Neural cell (in vitro differentiated cells): ENCODE measurements at regions not wholly inside any gene's neighbourhood (a gene's known extent, or its start where the extent isn't known, plus 50 kb on each side); places are given as distances from the start of the nearest gene placed in this dataset.

Experiments
- H2AFZ ChIP-seq: fragments of 200-600, 300-800 bp; sonication (generic), shearing (Covaris generic); 2 replicates; pipeline ENCODE4 v1.6.0; 2014; ENCODE audit warnings: low read depth, mild to moderate bottlenecking, antibody characterized with exemption, low read length, moderate library complexity
- H3F3A ChIP-seq: fragments of 200-600 bp; shearing (Covaris generic); 2 replicates; pipeline ENCODE4 v1.6.1; 2016; ENCODE audit warnings: mild to moderate bottlenecking, moderate library complexity, mixed read lengths, antibody characterized with exemption, low read length; ENCODE audit not compliant: insufficient read depth, poor library complexity, severe bottlenecking
- H3K27ac ChIP-seq: fragments of 200-600, 300-800 bp; sonication (generic), shearing (Covaris generic); 2 replicates; pipeline ENCODE4 v1.5.1; 2014; ENCODE audit warnings: mild to moderate bottlenecking, low read length, moderate library complexity
- H3K27me3 ChIP-seq: fragments of 300-800, 200-600 bp; sonication (generic), shearing (Covaris generic); 2 replicates; pipeline ENCODE4 v1.6.0; 2014; ENCODE audit warnings: mild to moderate bottlenecking, low read depth, low read length, moderate library complexity; ENCODE audit not compliant: insufficient read depth
- H3K36me3 ChIP-seq: fragments of 300-800, 200-600 bp; sonication (generic), shearing (Covaris generic); 2 replicates; pipeline ENCODE4 v1.5.1; 2014; ENCODE audit warnings: mild to moderate bottlenecking, antibody characterized with exemption, low read length, moderate library complexity; ENCODE audit not compliant: insufficient read depth
- H3K4me2 ChIP-seq: fragments of 300-800, 200-600 bp; sonication (generic), shearing (Covaris generic); 2 replicates; pipeline ENCODE4 v1.6.0; 2014; ENCODE audit warnings: mild to moderate bottlenecking, low read length
- H3K4me3 ChIP-seq: fragments of 300-800, 200-600 bp; sonication (generic), shearing (Covaris generic); 2 replicates; pipeline ENCODE4 v1.5.1; 2014; ENCODE audit warnings: mild to moderate bottlenecking, low read length, moderate library complexity
- H3K79me2 ChIP-seq: fragments of 200-600 bp; shearing (Covaris generic); replicated peaks from 2 replicates; pipeline ENCODE4 v1.6.0; 2014; ENCODE audit warnings: mild to moderate bottlenecking, low read length, moderate library complexity; ENCODE audit not compliant: insufficient read depth
- H3K9ac ChIP-seq: fragments of 300-800, 200-600 bp; sonication (generic), shearing (Covaris generic); 2 replicates; pipeline ENCODE4 v1.6.1; 2016; ENCODE audit warnings: mild to moderate bottlenecking, low read length, mixed read lengths
- H3K9me2 ChIP-seq: fragments of 200-600 bp; shearing (Covaris generic); 2 replicates; pipeline ENCODE4 v1.6.1; 2016; ENCODE audit warnings: mild to moderate bottlenecking, low read length, mixed read lengths; ENCODE audit not compliant: insufficient read depth
- H3K9me3 ChIP-seq: fragments of 200-600, 300-800 bp; sonication (generic), shearing (Covaris generic); 2 replicates; pipeline ENCODE4 v1.6.1; 2016; ENCODE audit warnings: mild to moderate bottlenecking, mixed run types, low read length, moderate library complexity, mixed read lengths
- H4K20me1 ChIP-seq: fragments of 200-600 bp; shearing (Covaris generic); 2 replicates; pipeline ENCODE4 v1.6.1; 2016; ENCODE audit warnings: mild to moderate bottlenecking, mixed run types; ENCODE audit not compliant: insufficient read depth
- EP300 ChIP-seq: fragments of 450-650 bp; conservative IDR thresholded peaks from 2 replicates; pipeline ENCODE4 v1.6.1; 2014; ENCODE audit warnings: antibody characterized with exemption, mild to moderate bottlenecking, moderate library complexity; ENCODE audit not compliant: poor library complexity, severe bottlenecking
- EZH2 ChIP-seq: fragments of 200-600, 300-800 bp; shearing (Covaris generic), sonication (generic); IDR thresholded peaks from 2 replicates; pipeline ENCODE4 v1.6.1; 2014; ENCODE audit warnings: antibody characterized with exemption, low read length, borderline replicate concordance, mild to moderate bottlenecking; ENCODE audit not compliant: insufficient read depth, poor library complexity, severe bottlenecking
- MXI1 ChIP-seq: fragments of 450-650 bp; conservative IDR thresholded peaks from 2 replicates; pipeline ENCODE4 v1.6.1; 2014; ENCODE audit warnings: antibody characterized with exemption, mild to moderate bottlenecking; ENCODE audit not compliant: poor library complexity, severe bottlenecking
- POLR2AphosphoS5 ChIP-seq: IDR thresholded peaks from 2 replicates; pipeline ENCODE4 v1.6.1; 2012
- RAD21 ChIP-seq: fragments of 450-650 bp; conservative IDR thresholded peaks from 2 replicates; pipeline ENCODE4 v1.6.1; 2014; ENCODE audit warnings: antibody characterized with exemption, mild to moderate bottlenecking, moderate library complexity
- SMC3 ChIP-seq: fragments of 450-650 bp; conservative IDR thresholded peaks from 2 replicates; pipeline ENCODE4 v1.6.1; 2014; ENCODE audit warnings: antibody characterized with exemption, mild to moderate bottlenecking, moderate library complexity; ENCODE audit not compliant: poor library complexity
- TAF1 ChIP-seq: IDR thresholded peaks from 2 replicates; pipeline ENCODE4 v1.6.1; 2012; ENCODE audit warnings: low read depth
- TF ChIP-seq, protein P1 (sequence below): fragments of 450-650 bp; IDR thresholded peaks from 2 replicates; pipeline ENCODE4 v1.5.1; 2014; ENCODE audit warnings: antibody characterized with exemption, mild to moderate bottlenecking, moderate library complexity; ENCODE audit not compliant: poor library complexity, severe bottlenecking
- TF ChIP-seq, protein P2 (sequence below): IDR thresholded peaks from 2 replicates; pipeline ENCODE4 v1.6.1; 2012; ENCODE audit warnings: borderline replicate concordance

DNA sequence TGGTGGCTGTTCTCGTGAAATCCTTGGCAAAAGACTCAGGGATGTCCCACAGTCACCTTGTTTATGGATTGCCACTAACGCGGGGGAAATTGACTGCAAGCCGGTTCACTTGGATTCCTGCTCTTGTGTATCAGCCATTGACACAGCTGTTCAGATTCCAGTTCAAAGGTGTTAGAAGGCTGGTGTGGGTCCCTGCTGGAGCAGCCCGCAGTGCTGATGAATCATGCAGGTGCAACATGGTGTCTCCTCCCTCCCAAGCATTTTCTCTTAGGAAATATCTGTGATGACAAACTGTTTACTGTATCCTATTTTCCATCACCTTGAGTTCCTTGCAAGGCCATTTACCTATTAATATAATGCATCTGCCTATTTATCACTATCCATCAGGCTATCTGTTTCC is 170.1 kb downstream of the GATA3 start:
- TF ChIP-seq, protein P1, sequence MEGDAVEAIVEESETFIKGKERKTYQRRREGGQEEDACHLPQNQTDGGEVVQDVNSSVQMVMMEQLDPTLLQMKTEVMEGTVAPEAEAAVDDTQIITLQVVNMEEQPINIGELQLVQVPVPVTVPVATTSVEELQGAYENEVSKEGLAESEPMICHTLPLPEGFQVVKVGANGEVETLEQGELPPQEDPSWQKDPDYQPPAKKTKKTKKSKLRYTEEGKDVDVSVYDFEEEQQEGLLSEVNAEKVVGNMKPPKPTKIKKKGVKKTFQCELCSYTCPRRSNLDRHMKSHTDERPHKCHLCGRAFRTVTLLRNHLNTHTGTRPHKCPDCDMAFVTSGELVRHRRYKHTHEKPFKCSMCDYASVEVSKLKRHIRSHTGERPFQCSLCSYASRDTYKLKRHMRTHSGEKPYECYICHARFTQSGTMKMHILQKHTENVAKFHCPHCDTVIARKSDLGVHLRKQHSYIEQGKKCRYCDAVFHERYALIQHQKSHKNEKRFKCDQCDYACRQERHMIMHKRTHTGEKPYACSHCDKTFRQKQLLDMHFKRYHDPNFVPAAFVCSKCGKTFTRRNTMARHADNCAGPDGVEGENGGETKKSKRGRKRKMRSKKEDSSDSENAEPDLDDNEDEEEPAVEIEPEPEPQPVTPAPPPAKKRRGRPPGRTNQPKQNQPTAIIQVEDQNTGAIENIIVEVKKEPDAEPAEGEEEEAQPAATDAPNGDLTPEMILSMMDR: no peak
- TF ChIP-seq TAF1: no peak
- no peak for TF ChIP-seq RAD21
- TF ChIP-seq MXI1: no peak
- TF ChIP-seq, protein P2, sequence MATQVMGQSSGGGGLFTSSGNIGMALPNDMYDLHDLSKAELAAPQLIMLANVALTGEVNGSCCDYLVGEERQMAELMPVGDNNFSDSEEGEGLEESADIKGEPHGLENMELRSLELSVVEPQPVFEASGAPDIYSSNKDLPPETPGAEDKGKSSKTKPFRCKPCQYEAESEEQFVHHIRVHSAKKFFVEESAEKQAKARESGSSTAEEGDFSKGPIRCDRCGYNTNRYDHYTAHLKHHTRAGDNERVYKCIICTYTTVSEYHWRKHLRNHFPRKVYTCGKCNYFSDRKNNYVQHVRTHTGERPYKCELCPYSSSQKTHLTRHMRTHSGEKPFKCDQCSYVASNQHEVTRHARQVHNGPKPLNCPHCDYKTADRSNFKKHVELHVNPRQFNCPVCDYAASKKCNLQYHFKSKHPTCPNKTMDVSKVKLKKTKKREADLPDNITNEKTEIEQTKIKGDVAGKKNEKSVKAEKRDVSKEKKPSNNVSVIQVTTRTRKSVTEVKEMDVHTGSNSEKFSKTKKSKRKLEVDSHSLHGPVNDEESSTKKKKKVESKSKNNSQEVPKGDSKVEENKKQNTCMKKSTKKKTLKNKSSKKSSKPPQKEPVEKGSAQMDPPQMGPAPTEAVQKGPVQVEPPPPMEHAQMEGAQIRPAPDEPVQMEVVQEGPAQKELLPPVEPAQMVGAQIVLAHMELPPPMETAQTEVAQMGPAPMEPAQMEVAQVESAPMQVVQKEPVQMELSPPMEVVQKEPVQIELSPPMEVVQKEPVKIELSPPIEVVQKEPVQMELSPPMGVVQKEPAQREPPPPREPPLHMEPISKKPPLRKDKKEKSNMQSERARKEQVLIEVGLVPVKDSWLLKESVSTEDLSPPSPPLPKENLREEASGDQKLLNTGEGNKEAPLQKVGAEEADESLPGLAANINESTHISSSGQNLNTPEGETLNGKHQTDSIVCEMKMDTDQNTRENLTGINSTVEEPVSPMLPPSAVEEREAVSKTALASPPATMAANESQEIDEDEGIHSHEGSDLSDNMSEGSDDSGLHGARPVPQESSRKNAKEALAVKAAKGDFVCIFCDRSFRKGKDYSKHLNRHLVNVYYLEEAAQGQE: no peak
- TF ChIP-seq EZH2: no peak
- no peak for TF ChIP-seq EP300
- no peak for TF ChIP-seq POLR2AphosphoS5
- TF ChIP-seq SMC3: no peak
- H3K27ac ChIP-seq: no peak overlapping the region
- H3K4me3 ChIP-seq: no peak overlapping the region
- no peaks in the 10 kb centered on the region for H3K27me3 ChIP-seq
- no peak overlapping the region for H2AFZ ChIP-seq
- H3K36me3 ChIP-seq: no peaks in the 10 kb centered on the region
- H3K4me2 ChIP-seq: no peak overlapping the region
- no peaks in the 10 kb centered on the region for H3K79me2 ChIP-seq
- H3K9ac ChIP-seq: no peak overlapping the region
- no peaks in the 10 kb centered on the region for H3K9me3 ChIP-seq
- H3F3A ChIP-seq: no peaks in the 10 kb centered on the region
- H4K20me1 ChIP-seq: no peaks in the 10 kb centered on the region
- H3K9me2 ChIP-seq: no peaks in the 10 kb centered on the region

DNA sequence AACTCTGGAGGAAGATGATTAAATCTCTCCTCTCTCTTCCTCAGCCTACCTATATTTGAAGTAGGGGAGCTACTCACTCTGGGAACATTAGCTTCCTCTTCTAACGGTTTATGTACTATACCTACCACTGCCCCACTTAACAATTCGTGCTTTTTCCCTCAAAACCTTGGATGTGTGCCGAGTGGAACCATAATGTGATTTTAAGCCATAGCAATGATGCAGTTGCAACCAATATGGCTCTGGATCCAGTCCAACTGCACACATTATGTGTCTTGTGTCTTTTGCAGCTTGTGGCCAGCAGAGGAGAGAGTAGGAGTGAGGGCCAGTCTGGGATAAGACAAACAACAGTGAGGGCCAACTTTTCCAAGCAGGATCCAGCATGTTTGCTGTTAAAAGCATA is 170.7 kb downstream of the GATA3 start:
- no peaks in the 10 kb centered on the region for H3K9me3 ChIP-seq
- H4K20me1 ChIP-seq: no peaks in the 10 kb centered on the region
- no peaks in the 10 kb centered on the region for H3F3A ChIP-seq
- H3K27ac ChIP-seq: no peak overlapping the region
- H2AFZ ChIP-seq: no peak overlapping the region
- H3K36me3 ChIP-seq: no peaks in the 10 kb centered on the region
- H3K4me3 ChIP-seq: no peak overlapping the region
- no peaks in the 10 kb centered on the region for H3K27me3 ChIP-seq
- H3K4me2 ChIP-seq: no peak overlapping the region
- H3K79me2 ChIP-seq: no peaks in the 10 kb centered on the region
- TF ChIP-seq EP300 (no peak), POLR2AphosphoS5 (no peak), RAD21 (no peak), MXI1 (no peak), EZH2 (no peak), SMC3 (no peak), TAF1 (no peak)
- TF ChIP-seq, protein P2: no peak
- TF ChIP-seq, protein P1: no peak
- H3K9me2 ChIP-seq: no peaks in the 10 kb centered on the region
- no peak overlapping the region for H3K9ac ChIP-seq
